Dedifferentiated amniotic fluid mesenchymal stem cell (primary cell): ENCODE measurements at regions not wholly inside any gene's neighbourhood (a gene's known extent, or its start where the extent isn't known, plus 50 kb on each side); places are given as distances from the start of the nearest gene placed in this dataset.
"Not testable (repeated sequence)": the region's sequence is repeated elsewhere in the genome, so short reads cannot be mapped to it uniquely, and the experiment has no call there.

Source experiments
- DNase-seq: peaks from one replicate; pipeline ENCODE4 v3.0.0-alpha.2; 2016; ENCODE audit errors: extremely low spot score

- DNase-seq: no peak
Observed at GRCh38 chr2:228417526-228417925, 236.0 kb upstream of the SPHKAP start.

- DNase-seq: no peak
Observed at GRCh38 chr2:228410061-228410460, 228.6 kb upstream of the SPHKAP start.

GRCh38 chr2:228409493-228409892 lies 228.0 kb upstream of the SPHKAP start:
- no peak for DNase-seq

GRCh38 chr2:228408529-228409227 lies 227.2 kb upstream of the SPHKAP start:
- no peak for DNase-seq

GRCh38 chr2:228407821-228408220 lies 226.3 kb upstream of the SPHKAP start:
- no peak for DNase-seq

GRCh38 chr2:228401065-228401912 lies 219.8 kb upstream of the SPHKAP start:
- DNase-seq: no peak

GRCh38 chr2:228387776-228388175 lies 206.3 kb upstream of the SPHKAP start:
- no peak for DNase-seq

- DNase-seq: no peak
Observed at GRCh38 chr2:228378696-228379425, 197.4 kb upstream of the SPHKAP start.

GRCh38 chr2:228378233-228378632 lies 196.7 kb upstream of the SPHKAP start:
- DNase-seq: no peak

- DNase-seq: no peak
Observed at GRCh38 chr2:228377533-228377932, 196.0 kb upstream of the SPHKAP start.

- DNase-seq: no peak
Observed at GRCh38 chr2:228374741-228375140, 193.3 kb upstream of the SPHKAP start.

- no peak for DNase-seq
Observed at GRCh38 chr2:228373191-228373590, 191.7 kb upstream of the SPHKAP start.

- no peak for DNase-seq
Observed at GRCh38 chr2:228372212-228372611, 190.7 kb upstream of the SPHKAP start.

- no peak for DNase-seq
Observed at GRCh38 chr2:228369400-228370031, 188.0 kb upstream of the SPHKAP start.

GRCh38 chr2:228367356-228367755 lies 185.9 kb upstream of the SPHKAP start:
- DNase-seq: no peak

GRCh38 chr2:228359473-228359872 lies 178.0 kb upstream of the SPHKAP start:
- no peak for DNase-seq

- no peak for DNase-seq
Observed at GRCh38 chr2:228355897-228356296, 174.4 kb upstream of the SPHKAP start.

GRCh38 chr2:228352980-228353379 lies 171.5 kb upstream of the SPHKAP start:
- not testable (repeated sequence) for DNase-seq

- no peak for DNase-seq
Observed at GRCh38 chr2:228352048-228352447, 170.6 kb upstream of the SPHKAP start.

- no peak for DNase-seq
Observed at GRCh38 chr2:228348516-228349064, 167.1 kb upstream of the SPHKAP start.

- no peak for DNase-seq
Observed at GRCh38 chr2:228344531-228344930, 163.0 kb upstream of the SPHKAP start.

- no peak for DNase-seq
Observed at GRCh38 chr2:228339525-228339924, 158.0 kb upstream of the SPHKAP start.
